IMR-90 (cell line): ENCODE measurements at regions not wholly inside any gene's neighbourhood (a gene's known extent, or its start where the extent isn't known, plus 50 kb on each side); places are given as distances from the start of the nearest gene placed in this dataset.

Experiments used
- ATAC-seq: fragments of 200-7000 bp; cut with Tn5 transposase; 2 replicates; pipeline ENCODE4 v1.9.1; 2020; ENCODE audit warnings: low read depth, mild to moderate bottlenecking, moderate library complexity
- BruUV-seq: library from RNA; stranded (reverse); fragments of 400-500 nt; replicated peaks from 2 replicates; lab custom pipeline; 2021; lab: Mats Ljungman, UMichigan
- CTCF ChIA-PET: fragments of 300-600 bp; formaldehyde crosslinking; extraction: SDS; loops from one replicate; lab custom pipeline; 2021; ENCODE audit warnings: antibody characterized with exemption; lab: Yijun Ruan, JAX
- POLR2A ChIA-PET: fragments of 300-600 bp; sonication (Branson Sonifier 250); formaldehyde crosslinking; loops from one replicate; lab custom pipeline; 2022; ENCODE audit warnings: antibody characterized with exemption; ENCODE audit not compliant: unreplicated experiment; lab: Charles Lee
- DNase-seq: peaks from one replicate; pipeline ENCODE4 v3.0.0; 2013
- H2AFZ ChIP-seq: replicated peaks from 2 replicates; pipeline ENCODE3; 2013; ENCODE audit warnings: low read length, mild to moderate bottlenecking; ENCODE audit not compliant: poor library complexity
- H2AK5ac ChIP-seq: 2 replicates; pipeline ENCODE4 v1.6.1; 2013; ENCODE audit warnings: low read depth, low read length, inconsistent platforms
- H2AK9ac ChIP-seq: replicated peaks from 2 replicates; pipeline ENCODE3; 2013; ENCODE audit warnings: mild to moderate bottlenecking, low read depth, low read length, moderate library complexity; ENCODE audit not compliant: poor library complexity
- H2BK120ac ChIP-seq: 2 replicates; pipeline ENCODE4 v1.6.1; 2013; ENCODE audit warnings: low read depth, low read length, inconsistent platforms
- H2BK15ac ChIP-seq: 3 replicates; pipeline ENCODE4 v1.6.1; 2013; ENCODE audit warnings: low read depth, low read length, inconsistent platforms
- H2BK20ac ChIP-seq: 2 replicates; pipeline ENCODE4 v1.6.1; 2013; ENCODE audit warnings: low read depth, mild to moderate bottlenecking, inconsistent platforms, low read length, moderate library complexity
- H2BK5ac ChIP-seq: 2 replicates; pipeline ENCODE4 v1.6.1; 2013; ENCODE audit warnings: mild to moderate bottlenecking, low read depth, low read length, inconsistent platforms; ENCODE audit not compliant: poor library complexity, severe bottlenecking
- H3K14ac ChIP-seq: replicated peaks from 2 replicates; pipeline ENCODE4 v1.6.1; 2013; ENCODE audit warnings: low read depth, low read length, inconsistent platforms
- H3K18ac ChIP-seq: 2 replicates; pipeline ENCODE4 v1.6.1; 2013; ENCODE audit warnings: low read depth, low read length, control low read depth
- H3K23ac ChIP-seq: 2 replicates; pipeline ENCODE4 v1.6.1; 2013; ENCODE audit warnings: low read depth, low read length, inconsistent platforms
- H3K27ac ChIP-seq: 2 replicates; pipeline ENCODE4 v1.5.1; 2013; ENCODE audit warnings: mild to moderate bottlenecking, control low read depth, low read length; ENCODE audit not compliant: insufficient read depth
- H3K27me3 ChIP-seq: 2 replicates; pipeline ENCODE4 v1.6.1; 2013; ENCODE audit warnings: low read length; ENCODE audit not compliant: control insufficient read depth, insufficient read depth
- H3K36me3 ChIP-seq: 2 replicates; pipeline ENCODE4 v1.6.1; 2013; ENCODE audit warnings: low read length, mixed read lengths; ENCODE audit not compliant: control insufficient read depth, insufficient read depth
- H3K4ac ChIP-seq: 2 replicates; pipeline ENCODE4 v1.6.1; 2013; ENCODE audit warnings: low read depth, low read length, inconsistent platforms
- H3K4me1 ChIP-seq: 2 replicates; pipeline ENCODE4 v1.6.1; 2013; ENCODE audit warnings: low read length, mixed read lengths; ENCODE audit not compliant: control insufficient read depth, insufficient read depth
- H3K4me2 ChIP-seq: 2 replicates; pipeline ENCODE4 v1.6.1; 2013; ENCODE audit warnings: low read depth, mild to moderate bottlenecking, control low read depth, low read length, moderate library complexity
- H3K4me3 ChIP-seq: 2 replicates; pipeline ENCODE4 v1.5.1; 2013; ENCODE audit warnings: low read depth, mild to moderate bottlenecking, control low read depth, low read length, moderate library complexity; ENCODE audit not compliant: insufficient read depth
- H3K56ac ChIP-seq: 2 replicates; pipeline ENCODE4 v1.6.1; 2013; ENCODE audit warnings: low read length, inconsistent platforms; ENCODE audit not compliant: insufficient read depth; ENCODE audit errors: extremely low read depth
- H3K79me1 ChIP-seq, 2 experiments: 2 replicates each; pipeline ENCODE4 v1.6.1; 2013; ENCODE audit warnings: low read length in 2 of 2, inconsistent platforms in 1 of 2, low read depth in 1 of 2
- H3K9ac ChIP-seq: 2 replicates; pipeline ENCODE4 v1.6.1; 2013; ENCODE audit warnings: low read depth, low read length, control low read depth
- H3K9me1 ChIP-seq: 2 replicates; pipeline ENCODE4 v1.6.1; 2013; ENCODE audit warnings: low read length, inconsistent platforms; ENCODE audit not compliant: insufficient read depth
- H3K9me3 ChIP-seq: 2 replicates; pipeline ENCODE4 v1.6.1; 2013; ENCODE audit warnings: low read length; ENCODE audit not compliant: control insufficient read depth, insufficient read depth
- H4K20me1 ChIP-seq: 2 replicates; pipeline ENCODE4 v1.6.1; 2013; ENCODE audit warnings: low read length, inconsistent platforms; ENCODE audit not compliant: insufficient read depth
- H4K5ac ChIP-seq: 2 replicates; pipeline ENCODE4 v1.6.1; 2013; ENCODE audit warnings: mild to moderate bottlenecking, low read depth, low read length, control low read depth
- H4K8ac ChIP-seq, 2 experiments: 2 replicates each; pipeline ENCODE4 v1.6.1; 2013; ENCODE audit warnings: low read depth in 2 of 2, low read length in 2 of 2, control low read depth in 1 of 2, inconsistent platforms in 1 of 2
- H4K91ac ChIP-seq: 2 replicates; pipeline ENCODE4 v1.6.1; 2013; ENCODE audit warnings: low read depth, low read length, inconsistent platforms; ENCODE audit not compliant: insufficient read depth
- CEBPB ChIP-seq: IDR thresholded peaks from 2 replicates; pipeline ENCODE4 v1.6.1; 2012; ENCODE audit warnings: low read depth, low read length, improper control_type of control experiment
- CHD1 ChIP-seq: IDR thresholded peaks from 2 replicates; pipeline ENCODE4 v1.6.1; 2012; ENCODE audit warnings: low read depth, low read length, improper control_type of control experiment
- FOS ChIP-seq: fragments of 150-350 bp; IDR thresholded peaks from 2 replicates; pipeline ENCODE4 v1.6.1; 2016; ENCODE audit warnings: low read depth, low read length
- MAZ ChIP-seq: IDR thresholded peaks from 2 replicates; pipeline ENCODE4 v1.6.1; 2012; ENCODE audit warnings: low read depth, mild to moderate bottlenecking, low read length, improper control_type of control experiment, moderate library complexity, borderline replicate concordance
- MXI1 ChIP-seq: IDR thresholded peaks from 2 replicates; pipeline ENCODE4 v1.6.1; 2012; ENCODE audit warnings: low read depth, mild to moderate bottlenecking, low read length, moderate library complexity, borderline replicate concordance
- POLR2A ChIP-seq: IDR thresholded peaks from 2 replicates; pipeline ENCODE4 v1.6.1; 2012; ENCODE audit warnings: mild to moderate bottlenecking, low read depth, low read length
- SMC3 ChIP-seq: fragments of 150-350 bp; IDR thresholded peaks from 2 replicates; pipeline ENCODE4 v1.6.1; 2016; ENCODE audit warnings: low read depth, mild to moderate bottlenecking, antibody characterized with exemption, low read length, moderate library complexity
- WGBS, 2 experiments: methylation state at CpG; one replicate each; pipeline versions ENCODE4 v1.1.5 to v1.1.7; 2013; ENCODE audit warnings: missing lambda C conversion rate in 2 of 2; ENCODE audit not compliant: insufficient read length in 1 of 2; ENCODE audit errors: extremely low coverage in 2 of 2; 5-methylcytosine and 5-hydroxymethylcytosine counted together
- dilution Hi-C: fragments of 300-500 bp; cut with HindIII; formaldehyde crosslinking; loops from one replicate; pipeline ENCODE4 v1.14.3; 2018; ENCODE audit warnings: low sequenced_read_pairs; ENCODE audit not compliant: unreplicated experiment
- in situ Hi-C: fragments of 300-500 bp; cut with MboI; formaldehyde crosslinking; loops from 3 replicates; pipeline ENCODE4 v1.14.3; 2019; ENCODE audit warnings: low sequenced_read_pairs, inconsistent platforms, mixed read lengths
- intact Hi-C: fragments of 100-400 bp; cut with micrococcal nuclease; formaldehyde crosslinking; loops from 2 replicates; pipeline ENCODE4 v1.10.0; 2022
- TF ChIP-seq, protein P1 (sequence below): fragments of 150-350 bp; IDR thresholded peaks from 2 replicates; pipeline ENCODE4 v1.6.1; 2016; ENCODE audit warnings: low read depth, mild to moderate bottlenecking, low read length, moderate library complexity, borderline replicate concordance

DNA sequence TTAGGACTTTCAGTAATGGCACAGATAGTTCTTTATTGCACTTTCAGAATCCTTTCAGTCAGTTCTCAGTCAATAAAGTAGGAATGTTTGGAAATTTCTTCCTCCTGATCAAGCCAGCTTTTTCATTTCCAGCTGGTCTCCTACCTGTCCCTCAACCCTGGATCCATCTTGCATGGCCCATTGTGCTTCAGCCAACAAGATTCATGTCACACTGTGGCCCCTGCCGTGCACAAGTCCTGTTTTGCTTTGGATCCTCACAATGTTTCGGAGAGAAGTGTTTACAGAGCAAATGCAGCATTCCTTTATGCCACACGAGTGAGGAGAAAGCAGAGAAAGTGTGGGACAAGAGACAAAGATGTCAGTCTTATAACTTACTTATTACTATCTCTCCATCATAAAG, 1694.7 kb upstream of the LRRTM3 start:
- no peak overlapping the region for H2BK5ac ChIP-seq
- no peak overlapping the region for H4K91ac ChIP-seq
- no peak overlapping the region for H3K4me2 ChIP-seq
- no peak overlapping the region for H4K8ac ChIP-seq
- DNase-seq (no peak), ATAC-seq (no peak)
- no peak overlapping the region for H3K18ac ChIP-seq
- no peak overlapping the region for H3K4ac ChIP-seq
- TF ChIP-seq FOS (no peak), SMC3 (no peak), CHD1 (no peak), MXI1 (no peak), MAZ (no peak), POLR2A (no peak), CEBPB (no peak)
- TF ChIP-seq, protein P1, sequence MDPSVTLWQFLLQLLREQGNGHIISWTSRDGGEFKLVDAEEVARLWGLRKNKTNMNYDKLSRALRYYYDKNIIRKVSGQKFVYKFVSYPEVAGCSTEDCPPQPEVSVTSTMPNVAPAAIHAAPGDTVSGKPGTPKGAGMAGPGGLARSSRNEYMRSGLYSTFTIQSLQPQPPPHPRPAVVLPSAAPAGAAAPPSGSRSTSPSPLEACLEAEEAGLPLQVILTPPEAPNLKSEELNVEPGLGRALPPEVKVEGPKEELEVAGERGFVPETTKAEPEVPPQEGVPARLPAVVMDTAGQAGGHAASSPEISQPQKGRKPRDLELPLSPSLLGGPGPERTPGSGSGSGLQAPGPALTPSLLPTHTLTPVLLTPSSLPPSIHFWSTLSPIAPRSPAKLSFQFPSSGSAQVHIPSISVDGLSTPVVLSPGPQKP: no peak
- H2AK9ac ChIP-seq: no peak overlapping the region
- no peaks in the 10 kb centered on the region for H3K9me1 ChIP-seq
- no peak overlapping the region for H2BK15ac ChIP-seq
- no peak overlapping the region for H2AFZ ChIP-seq
- intact Hi-C loops: no loop called here
- H3K27me3 ChIP-seq: no peaks in the 10 kb centered on the region
- no peak overlapping the region for H3K4me3 ChIP-seq
- H3K79me1 ChIP-seq: no peaks in the 10 kb centered on the region
- H3K9ac ChIP-seq: no peak overlapping the region
- H2BK20ac ChIP-seq: no peak overlapping the region
- H3K14ac ChIP-seq: no peak overlapping the region
- no peak overlapping the region for H2BK120ac ChIP-seq
- no CpG with 5 or more reads among the region's 3 CpGs for WGBS, 2 experiments
- H3K4me1 ChIP-seq: no peaks in the 10 kb centered on the region
- in situ Hi-C loops: no loop called here
- no TSS peak for BruUV-seq
- H3K9me3 ChIP-seq: peaks cover 6% of the 10 kb centered on the region
- H4K5ac ChIP-seq: no peak overlapping the region
- H3K56ac ChIP-seq: no peak overlapping the region
- ChIA-PET CTCF (no interaction called here), POLR2A (no interaction called here)
- no peaks in the 10 kb centered on the region for H3K36me3 ChIP-seq
- no peak overlapping the region for H3K27ac ChIP-seq
- H3K23ac ChIP-seq: no peak overlapping the region
- dilution Hi-C loops: no loop called here
- H2AK5ac ChIP-seq: no peak overlapping the region
- no peaks in the 10 kb centered on the region for H4K20me1 ChIP-seq
